NCI-H1417 (cell line): ENCODE measurements at regions not wholly inside any gene's neighbourhood (a gene's known extent, or its start where the extent isn't known, plus 50 kb on each side); places are given as distances from the start of the nearest gene placed in this dataset.
"Not testable (repeated sequence)": the region's sequence is repeated elsewhere in the genome, so short reads cannot be mapped to it uniquely, and the experiment has no call there.

ENCODE experiments used
- DNase-seq, 3 experiments: peaks; one replicate each; lab custom pipeline; 2025; lab: John Stamatoyannopoulos, UW

- not testable (repeated sequence) for DNase-seq
These were observed 101.0 kb upstream of the HMX1 start for GRCh38 chr4:8972635-8973034.

- not testable (repeated sequence) for DNase-seq
These were observed 94.3 kb upstream of the HMX1 start for GRCh38 chr4:8965896-8966295.

GRCh38 chr4:8964201-8964788, 92.7 kb upstream of the HMX1 start:
- DNase-seq: not testable (repeated sequence)

- not testable (repeated sequence) for DNase-seq
These were observed 91.9 kb upstream of the HMX1 start for GRCh38 chr4:8963533-8963932.

GRCh38 chr4:8961343-8961742, 89.7 kb upstream of the HMX1 start:
- DNase-seq: peak; percentile 4 to 11 (median 4)

GRCh38 chr4:8959471-8959870, 87.8 kb upstream of the HMX1 start:
- DNase-seq: not testable (repeated sequence)

- not testable (repeated sequence) for DNase-seq
These were observed 82.4 kb upstream of the HMX1 start for GRCh38 chr4:8954001-8954400.

- not testable (repeated sequence) for DNase-seq
These were observed 81.2 kb upstream of the HMX1 start for GRCh38 chr4:8952791-8953190.

- not testable (repeated sequence) for DNase-seq
These were observed 80.5 kb upstream of the HMX1 start for GRCh38 chr4:8952109-8952508.

GRCh38 chr4:8945506-8945905, 73.9 kb upstream of the HMX1 start:
- not testable (repeated sequence) for DNase-seq

GRCh38 chr4:8943367-8943766, 71.7 kb upstream of the HMX1 start:
- not testable (repeated sequence) for DNase-seq

- not testable (repeated sequence) for DNase-seq
These were observed 70.4 kb upstream of the HMX1 start for GRCh38 chr4:8942088-8942487.

GRCh38 chr4:8941492-8941805, 69.8 kb upstream of the HMX1 start:
- DNase-seq: not testable (repeated sequence)

- DNase-seq: peak in 2 of 3 experiments; percentile 1 to 7
These were observed 69.3 kb upstream of the HMX1 start for GRCh38 chr4:8940792-8941491.

- DNase-seq: no peak
These were observed 68.5 kb upstream of the HMX1 start for GRCh38 chr4:8939840-8940742.

GRCh38 chr4:8939160-8939839, 67.7 kb upstream of the HMX1 start:
- no peak for DNase-seq

GRCh38 chr4:8938623-8939022, 67.0 kb upstream of the HMX1 start:
- no peak for DNase-seq

- DNase-seq: no peak
These were observed 66.5 kb upstream of the HMX1 start for GRCh38 chr4:8938137-8938536.

GRCh38 chr4:8932884-8933283, 61.2 kb upstream of the HMX1 start:
- no peak for DNase-seq

GRCh38 chr4:8928074-8928473, 56.4 kb upstream of the HMX1 start:
- no peak for DNase-seq

GRCh38 chr4:8922481-8922880, 50.8 kb upstream of the HMX1 start:
- no peak for DNase-seq

GRCh38 chr4:8921465-8921864, 49.8 kb upstream of the HMX1 start:
- no peak for DNase-seq
